ENCODE measurements at regions not wholly inside any gene's neighbourhood (a gene's known extent, or its start where the extent isn't known, plus 50 kb on each side); places are given as distances from the start of the nearest gene placed in this dataset.

DNA sequence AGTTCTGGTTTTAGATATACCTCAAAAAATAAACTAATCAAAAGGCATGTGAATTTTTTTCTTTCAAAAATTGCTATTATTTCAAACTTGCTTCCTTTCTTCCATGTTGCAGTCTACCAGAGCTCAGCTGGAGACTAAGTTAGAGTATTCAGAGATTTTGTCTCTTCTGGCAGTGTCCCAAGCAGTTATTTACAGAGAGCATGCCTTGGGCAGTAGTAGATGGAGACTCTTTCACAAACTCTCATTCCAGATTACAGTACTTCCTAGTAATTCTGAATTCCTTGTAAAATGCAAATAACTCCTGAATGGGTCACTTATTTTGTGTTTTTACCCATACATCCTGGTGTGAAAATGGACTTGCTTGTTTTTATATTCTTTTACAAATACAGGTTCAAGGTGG is 703.4 kb downstream of the EPHA7 start:
- TF ChIP-seq CTCF (IDR thresholded peaks at IDR 0.05; ENCODE audit: extremely low read depth, missing control alignments), result no peak
- DNase-seq (ENCODE audit: low spot score), result no peak

- no peak for TF ChIP-seq CTCF (IDR thresholded peaks at IDR 0.05; ENCODE audit: extremely low read depth, missing control alignments)
- no peak for DNase-seq (ENCODE audit: low spot score)
Measured at GRCh38 chr6:92714346-92714745, 705.0 kb downstream of the EPHA7 start.

- no peak for TF ChIP-seq CTCF (IDR thresholded peaks at IDR 0.05; ENCODE audit: extremely low read depth, missing control alignments)
- DNase-seq (ENCODE audit: low spot score), result no peak
Measured at GRCh38 chr6:92710048-92710447, 709.3 kb downstream of the EPHA7 start.

DNA sequence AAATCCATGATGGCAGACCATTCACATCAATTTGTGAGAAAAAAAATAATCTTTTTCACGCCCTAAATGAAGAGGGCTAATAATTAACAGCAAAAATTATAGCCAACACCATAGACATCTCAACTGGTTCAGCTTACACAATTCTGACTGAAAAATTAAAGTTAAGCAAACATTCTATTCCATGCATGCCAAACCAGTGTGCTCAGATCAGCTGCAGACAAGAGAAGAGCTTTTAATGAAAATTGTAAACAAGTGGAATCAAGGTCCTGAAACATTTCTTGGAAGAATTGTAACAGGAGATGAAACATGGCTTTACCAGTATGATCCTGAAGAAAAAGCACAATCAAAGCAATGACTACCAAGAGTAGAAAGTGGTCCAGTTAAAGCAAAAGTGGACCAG is 710.4 kb downstream of the EPHA7 start:
- TF ChIP-seq CTCF (IDR thresholded peaks at IDR 0.05; ENCODE audit: extremely low read depth, missing control alignments), result no peak
- no peak for DNase-seq (ENCODE audit: low spot score)

GRCh38 chr6:92708270-92708669 is 711.1 kb downstream of the EPHA7 start:
- no peak for TF ChIP-seq CTCF (IDR thresholded peaks at IDR 0.05; ENCODE audit: extremely low read depth, missing control alignments)
- DNase-seq (ENCODE audit: low spot score), result no peak

GRCh38 chr6:92706976-92707375 is 712.4 kb downstream of the EPHA7 start:
- DNase-seq (ENCODE audit: low spot score), result no peak
- TF ChIP-seq CTCF (IDR thresholded peaks at IDR 0.05; ENCODE audit: extremely low read depth, missing control alignments), result no peak

GRCh38 chr6:92701425-92702096 is 717.8 kb downstream of the EPHA7 start:
- no peak for TF ChIP-seq CTCF (IDR thresholded peaks at IDR 0.05; ENCODE audit: extremely low read depth, missing control alignments)
- no peak for DNase-seq (ENCODE audit: low spot score)

Measured in GM20000 (cell line).